ENCODE measurements at regions not wholly inside any gene's neighbourhood (a gene's known extent, or its start where the extent isn't known, plus 50 kb on each side); places are given as distances from the start of the nearest gene placed in this dataset.

DNA sequence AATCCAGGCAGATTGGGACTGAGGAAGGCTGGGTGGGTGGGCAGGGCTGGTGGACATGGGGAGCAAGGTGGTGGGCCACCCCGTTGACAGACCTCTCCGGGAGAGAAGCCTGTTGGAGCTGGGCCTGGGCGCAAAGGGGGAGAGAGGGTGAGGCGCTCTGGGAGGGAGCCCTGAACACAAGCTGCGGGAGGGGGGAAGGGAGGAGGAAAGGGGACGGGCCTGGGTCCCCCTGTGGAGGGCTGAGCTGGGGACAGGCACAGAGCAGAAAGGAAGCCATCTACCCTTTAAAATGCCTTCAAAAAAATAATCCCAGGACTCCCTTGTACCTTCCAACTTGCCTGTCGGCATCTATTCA lies 161.8 kb downstream of the PSMG1 start:
- H3K27me3 ChIP-seq (ENCODE audit: insufficient read depth, poor library complexity, severe bottlenecking), result no peaks in the 10 kb centered on the region
- H3K27ac ChIP-seq (replicated peaks), result peak overlapping the region; percentile 56
- no peak for TF ChIP-seq GABPA (IDR thresholded peaks at IDR 0.05; ENCODE audit: low read depth)
- no peak for TF ChIP-seq POLR2AphosphoS5 (IDR thresholded peaks at IDR 0.05; ENCODE audit: low read depth)
- TF ChIP-seq, protein P1, sequence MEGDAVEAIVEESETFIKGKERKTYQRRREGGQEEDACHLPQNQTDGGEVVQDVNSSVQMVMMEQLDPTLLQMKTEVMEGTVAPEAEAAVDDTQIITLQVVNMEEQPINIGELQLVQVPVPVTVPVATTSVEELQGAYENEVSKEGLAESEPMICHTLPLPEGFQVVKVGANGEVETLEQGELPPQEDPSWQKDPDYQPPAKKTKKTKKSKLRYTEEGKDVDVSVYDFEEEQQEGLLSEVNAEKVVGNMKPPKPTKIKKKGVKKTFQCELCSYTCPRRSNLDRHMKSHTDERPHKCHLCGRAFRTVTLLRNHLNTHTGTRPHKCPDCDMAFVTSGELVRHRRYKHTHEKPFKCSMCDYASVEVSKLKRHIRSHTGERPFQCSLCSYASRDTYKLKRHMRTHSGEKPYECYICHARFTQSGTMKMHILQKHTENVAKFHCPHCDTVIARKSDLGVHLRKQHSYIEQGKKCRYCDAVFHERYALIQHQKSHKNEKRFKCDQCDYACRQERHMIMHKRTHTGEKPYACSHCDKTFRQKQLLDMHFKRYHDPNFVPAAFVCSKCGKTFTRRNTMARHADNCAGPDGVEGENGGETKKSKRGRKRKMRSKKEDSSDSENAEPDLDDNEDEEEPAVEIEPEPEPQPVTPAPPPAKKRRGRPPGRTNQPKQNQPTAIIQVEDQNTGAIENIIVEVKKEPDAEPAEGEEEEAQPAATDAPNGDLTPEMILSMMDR (IDR thresholded peaks at IDR 0.05; ENCODE audit: insufficient read depth, low read length), result no peak
- TF ChIP-seq SPI1 (IDR thresholded peaks at IDR 0.05; ENCODE audit: borderline replicate concordance, low read depth), result no peak
- no peak for DNase-seq (ENCODE audit: low read depth in 1 of 2, low spot score in 1 of 2)
- H3K4me3 ChIP-seq (replicated peaks; ENCODE audit: insufficient read depth, low read length), result no peak overlapping the region

DNA sequence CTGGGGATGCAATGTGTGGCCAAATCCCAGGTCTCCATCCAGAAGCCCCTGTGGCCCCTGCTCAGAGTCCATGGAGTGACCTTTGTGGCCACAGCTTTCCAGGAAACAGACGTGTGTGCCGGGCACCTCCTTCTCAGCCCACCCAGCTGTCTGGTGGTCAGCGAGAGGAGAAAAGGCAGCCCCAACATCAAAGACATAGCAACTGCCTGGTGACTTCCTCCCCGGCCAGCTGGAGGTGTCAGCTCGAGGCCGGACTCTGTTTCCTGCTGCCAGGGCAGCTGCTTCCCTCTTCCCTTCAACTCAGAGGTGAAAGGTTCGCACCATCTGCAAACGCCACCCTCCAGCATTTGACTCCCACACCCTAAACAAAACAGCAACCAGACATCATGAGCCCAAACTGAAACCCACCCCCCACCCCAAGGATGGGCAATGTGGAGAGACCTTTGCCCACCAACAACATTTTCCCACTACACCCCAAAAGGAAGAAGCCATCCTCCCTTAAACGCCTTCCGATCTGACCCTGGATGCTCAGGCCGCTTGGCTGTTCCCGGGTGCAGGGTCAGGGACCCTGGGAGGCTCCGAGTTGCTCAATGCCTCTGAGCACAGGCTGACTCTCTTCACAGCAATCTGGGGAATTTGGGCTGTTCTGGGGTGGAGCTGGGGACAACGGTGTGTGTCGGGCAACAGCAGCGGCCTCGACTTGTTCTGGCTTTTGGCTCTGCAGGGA lies 162.3 kb downstream of the PSMG1 start:
- TF ChIP-seq, protein P2, sequence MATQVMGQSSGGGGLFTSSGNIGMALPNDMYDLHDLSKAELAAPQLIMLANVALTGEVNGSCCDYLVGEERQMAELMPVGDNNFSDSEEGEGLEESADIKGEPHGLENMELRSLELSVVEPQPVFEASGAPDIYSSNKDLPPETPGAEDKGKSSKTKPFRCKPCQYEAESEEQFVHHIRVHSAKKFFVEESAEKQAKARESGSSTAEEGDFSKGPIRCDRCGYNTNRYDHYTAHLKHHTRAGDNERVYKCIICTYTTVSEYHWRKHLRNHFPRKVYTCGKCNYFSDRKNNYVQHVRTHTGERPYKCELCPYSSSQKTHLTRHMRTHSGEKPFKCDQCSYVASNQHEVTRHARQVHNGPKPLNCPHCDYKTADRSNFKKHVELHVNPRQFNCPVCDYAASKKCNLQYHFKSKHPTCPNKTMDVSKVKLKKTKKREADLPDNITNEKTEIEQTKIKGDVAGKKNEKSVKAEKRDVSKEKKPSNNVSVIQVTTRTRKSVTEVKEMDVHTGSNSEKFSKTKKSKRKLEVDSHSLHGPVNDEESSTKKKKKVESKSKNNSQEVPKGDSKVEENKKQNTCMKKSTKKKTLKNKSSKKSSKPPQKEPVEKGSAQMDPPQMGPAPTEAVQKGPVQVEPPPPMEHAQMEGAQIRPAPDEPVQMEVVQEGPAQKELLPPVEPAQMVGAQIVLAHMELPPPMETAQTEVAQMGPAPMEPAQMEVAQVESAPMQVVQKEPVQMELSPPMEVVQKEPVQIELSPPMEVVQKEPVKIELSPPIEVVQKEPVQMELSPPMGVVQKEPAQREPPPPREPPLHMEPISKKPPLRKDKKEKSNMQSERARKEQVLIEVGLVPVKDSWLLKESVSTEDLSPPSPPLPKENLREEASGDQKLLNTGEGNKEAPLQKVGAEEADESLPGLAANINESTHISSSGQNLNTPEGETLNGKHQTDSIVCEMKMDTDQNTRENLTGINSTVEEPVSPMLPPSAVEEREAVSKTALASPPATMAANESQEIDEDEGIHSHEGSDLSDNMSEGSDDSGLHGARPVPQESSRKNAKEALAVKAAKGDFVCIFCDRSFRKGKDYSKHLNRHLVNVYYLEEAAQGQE (IDR thresholded peaks at IDR 0.05; ENCODE audit: insufficient replicate concordance, low read depth), result no peak
- TF ChIP-seq SPI1 (IDR thresholded peaks at IDR 0.05; ENCODE audit: borderline replicate concordance, low read depth) (peak; percentile 89), POLR2AphosphoS5 (IDR thresholded peaks at IDR 0.05; ENCODE audit: low read depth) (peak; percentile 93)
- TF ChIP-seq, protein P1 (IDR thresholded peaks at IDR 0.05; ENCODE audit: insufficient read depth, low read length), result no peak
- Histone ChIP-seq H3K4me3 (replicated peaks; ENCODE audit: insufficient read depth, low read length) (no peak overlapping the region), H3K27me3 (ENCODE audit: insufficient read depth, poor library complexity, severe bottlenecking) (no peaks in the 10 kb centered on the region), H3K27ac (replicated peaks) (peak overlapping the region; percentile 56)
- peak in 1 of 2 experiments; percentile 76 for DNase-seq (ENCODE audit: low read depth in 1 of 2, low spot score in 1 of 2)

DNA sequence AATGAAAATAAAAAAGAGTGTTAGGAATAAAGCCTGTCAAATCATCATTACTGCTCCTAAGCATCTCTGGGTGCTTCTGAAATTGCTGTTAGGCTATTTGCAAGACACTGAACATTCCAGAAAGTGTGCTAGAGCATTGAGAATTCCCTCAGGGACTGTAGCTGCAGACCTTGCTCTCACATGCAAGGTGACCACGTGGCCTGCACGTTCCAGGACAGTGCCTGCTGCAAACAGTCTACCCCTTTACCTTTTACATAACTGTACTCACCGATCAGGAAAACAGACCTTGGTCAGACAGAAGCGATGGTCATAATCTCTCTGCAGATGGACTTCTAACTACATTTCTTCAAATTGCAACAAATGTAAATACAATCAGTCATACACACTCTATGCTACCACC lies 164.5 kb downstream of the PSMG1 start:
- no peak for DNase-seq (ENCODE audit: low read depth in 1 of 2, low spot score in 1 of 2)

More for the DNA sequence above, 164.5 kb downstream of the PSMG1 start:
- H3K27ac ChIP-seq (replicated peaks), result no peak overlapping the region
- H3K27me3 ChIP-seq (ENCODE audit: insufficient read depth, poor library complexity, severe bottlenecking), result no peaks in the 10 kb centered on the region
- H3K4me3 ChIP-seq (replicated peaks; ENCODE audit: insufficient read depth, low read length), result no peak overlapping the region
- TF ChIP-seq, protein P2 (IDR thresholded peaks at IDR 0.05; ENCODE audit: insufficient replicate concordance, low read depth), result no peak
- TF ChIP-seq, protein P1 (IDR thresholded peaks at IDR 0.05; ENCODE audit: insufficient read depth, low read length), result no peak
- no peak for TF ChIP-seq GABPA (IDR thresholded peaks at IDR 0.05; ENCODE audit: low read depth)
- no peak for TF ChIP-seq SPI1 (IDR thresholded peaks at IDR 0.05; ENCODE audit: borderline replicate concordance, low read depth)
- TF ChIP-seq POLR2AphosphoS5 (IDR thresholded peaks at IDR 0.05; ENCODE audit: low read depth), result no peak

Measured in HL-60 (cell line).